OCI-LY7 (cell line): ENCODE measurements at regions not wholly inside any gene's neighbourhood (a gene's known extent, or its start where the extent isn't known, plus 50 kb on each side); places are given as distances from the start of the nearest gene placed in this dataset.

ENCODE experiments used
- CTCF ChIP-seq: fragments of 200-600 bp; sonication (generic); conservative IDR thresholded peaks from 2 replicates; pipeline ENCODE4 v1.5.1; 2014; ENCODE audit warnings: mild to moderate bottlenecking, antibody characterized with exemption, low read length, moderate library complexity, mixed read lengths
- EZH2phosphoT487 ChIP-seq: fragments of 200-600 bp; sonication (generic); IDR thresholded peaks from 2 replicates; pipeline ENCODE4 v1.6.1; 2018; ENCODE audit warnings: low read depth, borderline replicate concordance, mild to moderate bottlenecking, mixed run types, antibody characterized with exemption, low read length, moderate library complexity, mixed read lengths

- TF ChIP-seq CTCF = no peak
- TF ChIP-seq EZH2phosphoT487 = no peak
Observed at GRCh38 chr6:126181173-126181741, 158.7 kb upstream of the CENPW start.
